ENCODE measurements at regions not wholly inside any gene's neighbourhood (a gene's known extent, or its start where the extent isn't known, plus 50 kb on each side); places are given as distances from the start of the nearest gene placed in this dataset.

DNA sequence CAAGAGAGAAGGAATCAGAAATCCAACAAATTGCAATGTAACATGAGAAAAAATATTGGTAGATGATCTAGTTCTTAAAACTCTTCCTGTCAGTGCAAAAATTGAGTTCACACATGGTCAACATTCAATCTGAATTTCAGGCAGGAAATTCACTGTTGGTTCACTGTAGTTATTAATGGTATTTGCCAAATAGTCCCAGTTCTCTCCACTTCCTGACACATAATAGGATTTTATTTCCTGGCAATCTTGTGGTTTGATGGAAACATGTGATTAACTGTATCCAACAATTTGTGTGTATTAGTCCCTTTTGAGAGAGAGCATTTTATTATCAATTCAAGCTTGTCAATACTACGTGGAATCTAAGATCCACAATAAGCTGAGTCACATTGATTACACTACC, 1103.1 kb downstream of the ROBO2 start:
- no peak for DNase-seq (ENCODE audit: low read depth, low spot score)

DNA sequence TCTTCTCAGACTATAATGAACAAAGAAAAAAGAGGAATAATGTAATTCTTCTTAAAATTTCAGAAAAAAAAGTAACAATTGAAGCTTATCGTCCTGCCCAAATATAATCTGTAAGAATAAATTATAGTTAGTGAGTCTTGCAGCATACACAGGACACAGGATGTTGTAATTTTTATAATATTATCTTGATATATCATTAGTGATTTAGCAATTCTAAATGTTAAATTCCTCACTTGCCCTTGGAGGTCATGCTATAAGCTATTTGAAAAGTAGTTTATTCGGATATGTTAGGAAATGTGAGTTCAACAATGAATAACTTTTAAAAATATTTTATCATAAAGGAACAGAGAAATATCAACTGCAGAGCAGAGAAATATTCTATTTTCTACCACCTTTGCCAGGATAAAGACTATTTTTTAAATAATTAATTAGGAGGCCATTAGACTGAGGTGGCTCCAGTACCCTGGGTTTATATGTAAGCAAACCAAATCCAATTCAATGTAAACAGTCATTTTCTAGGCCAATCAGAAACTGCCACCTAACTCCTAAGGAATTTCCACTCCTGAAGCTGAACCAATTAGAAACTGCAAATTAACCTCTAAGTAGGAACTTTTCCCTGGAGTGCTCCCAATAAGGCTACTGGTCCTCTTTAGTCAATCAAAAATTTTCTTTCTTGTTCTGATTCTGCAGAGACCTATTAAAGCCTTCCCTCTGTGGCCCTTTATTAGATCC, 1109.3 kb downstream of the ROBO2 start:
- no peak for DNase-seq (ENCODE audit: low read depth, low spot score)

DNA sequence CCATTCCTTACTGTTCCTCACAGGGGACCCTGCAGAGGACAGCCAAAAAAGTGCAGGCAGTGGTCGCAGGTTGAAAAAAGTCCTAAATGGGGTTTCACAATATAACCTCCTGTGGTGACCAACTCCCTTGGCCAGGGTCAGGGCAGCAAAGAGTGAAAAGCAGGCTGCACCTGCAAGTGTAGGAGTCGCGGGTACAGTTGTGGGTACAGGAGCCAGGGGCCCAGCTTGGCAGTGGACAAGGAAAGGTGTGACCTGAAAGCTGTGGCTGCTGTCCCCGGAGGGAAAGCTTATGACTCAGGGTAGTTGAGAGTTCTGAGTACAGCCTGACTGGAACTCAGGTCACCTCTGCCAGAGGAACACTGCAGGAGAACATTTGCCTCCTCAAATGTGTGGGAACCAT, 1114.1 kb downstream of the ROBO2 start:
- no peak for DNase-seq (ENCODE audit: low read depth, low spot score)

DNA sequence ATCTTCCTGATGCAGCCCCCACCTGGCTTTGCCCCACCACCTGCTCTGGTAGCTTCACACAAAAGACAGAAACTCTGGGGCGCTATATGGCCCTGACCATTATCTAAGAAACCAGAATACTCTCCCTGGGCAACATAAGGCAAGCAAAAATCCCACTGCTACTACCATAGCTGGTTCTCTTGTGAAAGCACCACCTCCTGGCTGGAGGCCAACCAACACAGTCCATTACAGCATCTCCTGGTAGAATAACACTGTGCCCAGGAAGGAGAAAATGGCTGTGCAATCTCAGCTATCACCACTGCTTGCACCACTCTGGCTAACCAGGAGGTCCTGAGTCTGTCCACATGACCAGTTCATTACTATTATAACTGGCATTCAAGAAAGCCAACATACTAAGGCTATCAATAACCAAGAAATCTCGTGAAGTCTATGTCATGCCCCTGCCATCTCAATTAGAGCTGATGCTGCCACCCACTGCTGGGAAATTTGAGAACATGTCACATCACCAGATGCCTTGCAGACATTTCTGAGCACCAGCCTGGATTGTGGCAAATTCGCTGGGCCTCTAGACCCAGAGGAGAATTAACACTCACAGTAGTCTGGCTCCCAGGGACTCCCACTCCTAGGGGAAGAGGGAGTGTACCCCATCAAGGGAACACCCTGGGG, 1114.8 kb downstream of the ROBO2 start:
- DNase-seq (ENCODE audit: low read depth, low spot score): no peak

DNA sequence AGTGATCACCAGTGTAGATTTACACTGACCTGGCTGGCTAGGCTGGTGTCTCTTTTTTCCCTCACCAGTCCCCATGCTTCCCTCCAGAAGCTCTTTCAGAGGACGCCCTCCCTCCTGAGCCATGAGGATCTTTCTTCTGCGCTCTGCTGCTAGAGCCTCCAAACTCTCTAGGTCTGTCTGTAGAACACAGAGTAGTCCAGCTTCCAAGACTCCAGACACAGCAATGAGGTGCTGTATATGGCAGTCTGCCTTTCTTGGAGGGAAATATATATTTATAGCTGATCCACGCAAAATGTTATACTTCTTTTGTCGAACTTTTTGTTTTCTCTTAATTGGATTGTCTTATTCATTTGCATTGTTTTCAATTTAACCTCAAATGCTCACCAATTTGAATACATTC, 1121.8 kb downstream of the ROBO2 start:
- DNase-seq (ENCODE audit: low read depth, low spot score): no peak

DNA sequence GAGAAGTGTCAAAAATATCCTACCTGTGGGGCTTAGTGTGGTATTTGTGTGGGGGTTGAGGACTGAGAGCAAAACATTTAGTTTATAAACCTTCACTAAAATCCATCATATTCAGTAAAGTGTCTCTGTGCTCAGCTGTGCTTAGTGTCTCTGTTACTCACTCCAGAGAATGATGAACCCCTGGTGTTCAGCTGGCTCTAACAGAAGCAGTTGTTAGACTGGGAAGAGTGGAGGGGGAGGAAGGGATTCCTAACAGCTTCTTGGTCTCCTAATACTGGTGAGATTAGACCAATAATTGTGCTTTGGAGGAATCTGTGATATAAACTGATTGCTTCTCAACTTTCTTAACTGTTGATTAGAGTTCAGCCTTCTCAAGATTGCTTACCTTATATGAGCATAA, 1123.5 kb downstream of the ROBO2 start:
- no peak for DNase-seq (ENCODE audit: low read depth, low spot score)

DNA sequence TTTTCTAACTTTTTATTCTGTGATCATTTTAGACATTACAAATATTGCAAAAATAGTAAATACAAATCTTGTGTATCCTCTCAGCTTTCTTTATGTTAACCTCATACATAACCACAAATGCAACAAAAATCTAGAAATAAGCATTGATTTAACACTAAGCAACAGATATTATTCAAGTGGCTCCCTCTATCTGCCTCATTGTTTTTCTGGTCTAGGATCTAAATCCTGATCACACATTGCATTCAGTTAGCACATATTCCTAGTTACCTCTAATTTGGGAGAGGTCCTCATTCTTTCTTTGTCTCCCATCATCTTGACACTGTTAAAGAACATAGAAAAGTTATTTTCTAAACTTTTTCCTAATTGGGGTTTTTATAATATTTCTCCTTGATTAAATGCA, 1126.0 kb downstream of the ROBO2 start:
- DNase-seq (ENCODE audit: low read depth, low spot score): no peak

DNA sequence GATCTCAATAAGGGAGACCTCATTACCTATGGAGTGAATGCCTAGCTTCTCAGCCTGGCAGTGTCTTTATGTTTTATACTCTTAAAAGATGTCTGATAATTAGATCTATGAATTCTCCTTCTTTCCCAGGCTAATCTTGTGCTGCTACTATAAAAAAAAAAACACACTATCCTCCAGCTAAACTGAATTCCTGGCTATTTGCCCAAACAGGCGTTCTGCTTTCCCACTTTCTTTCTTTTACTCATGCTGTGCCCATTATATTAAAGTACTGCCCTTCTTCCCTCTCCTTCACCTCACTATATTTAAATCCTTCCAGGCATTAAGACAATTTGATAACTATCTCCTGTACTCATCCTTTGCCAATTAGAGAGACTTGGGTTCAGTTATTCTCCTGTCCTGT, 1134.9 kb downstream of the ROBO2 start:
- DNase-seq (ENCODE audit: low read depth, low spot score): no peak

DNA sequence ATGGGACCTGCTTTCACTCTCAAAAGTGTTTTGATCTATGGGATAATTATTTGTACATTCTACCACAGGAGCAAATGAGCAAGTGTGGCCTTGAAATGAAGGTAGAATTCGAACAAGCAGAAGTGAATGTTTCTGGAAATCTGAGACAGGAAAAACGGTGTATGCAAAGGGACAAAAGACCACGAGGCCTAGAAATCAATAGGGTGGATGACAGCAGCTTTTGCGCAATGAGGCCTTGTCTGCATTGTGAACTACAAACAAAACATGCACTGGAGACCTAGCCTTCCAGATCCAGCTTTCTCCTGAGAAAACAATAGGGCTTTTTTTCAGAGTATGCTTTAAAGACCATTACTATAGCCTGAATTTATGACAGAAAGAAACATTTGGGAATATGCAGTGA, 1137.0 kb downstream of the ROBO2 start:
- DNase-seq (ENCODE audit: low read depth, low spot score): no peak

DNA sequence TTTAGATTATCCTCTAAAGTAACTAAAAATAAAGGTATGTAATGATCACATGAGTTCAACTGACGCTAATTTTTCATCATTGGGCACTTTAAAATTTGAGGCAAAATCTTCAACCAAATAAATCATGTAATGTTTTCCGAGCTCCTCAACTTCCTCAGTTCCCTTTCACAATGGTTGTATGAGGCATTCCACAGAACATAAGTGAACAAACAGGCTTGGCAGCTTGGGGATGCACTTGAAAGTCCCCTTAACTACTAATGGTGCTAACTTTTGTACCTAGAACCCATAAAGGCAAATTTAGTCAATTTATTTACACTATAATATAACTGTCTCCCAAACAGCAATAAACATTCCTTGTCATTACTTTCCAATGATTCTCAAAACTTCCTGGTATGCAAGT, 1137.9 kb downstream of the ROBO2 start:
- DNase-seq (ENCODE audit: low read depth, low spot score): no peak

DNA sequence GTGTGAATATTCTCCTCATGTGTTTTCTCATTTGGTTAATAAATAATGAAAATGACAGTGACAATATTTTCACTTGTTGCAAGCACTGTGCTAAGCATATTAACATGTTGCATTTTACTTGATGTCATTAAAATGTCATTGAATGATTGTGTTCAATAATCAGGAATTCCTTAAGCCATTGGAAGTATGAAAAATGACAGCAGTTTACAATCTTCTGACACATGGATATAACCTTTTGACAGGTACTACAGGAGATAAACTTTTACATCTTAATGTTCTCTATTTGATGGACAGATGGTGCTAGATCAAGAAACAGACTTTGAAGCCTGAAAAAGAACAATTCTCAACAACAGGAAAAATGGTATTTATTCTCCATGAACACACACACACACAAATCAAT, 1138.3 kb downstream of the ROBO2 start:
- DNase-seq (ENCODE audit: low read depth, low spot score): no peak

DNA sequence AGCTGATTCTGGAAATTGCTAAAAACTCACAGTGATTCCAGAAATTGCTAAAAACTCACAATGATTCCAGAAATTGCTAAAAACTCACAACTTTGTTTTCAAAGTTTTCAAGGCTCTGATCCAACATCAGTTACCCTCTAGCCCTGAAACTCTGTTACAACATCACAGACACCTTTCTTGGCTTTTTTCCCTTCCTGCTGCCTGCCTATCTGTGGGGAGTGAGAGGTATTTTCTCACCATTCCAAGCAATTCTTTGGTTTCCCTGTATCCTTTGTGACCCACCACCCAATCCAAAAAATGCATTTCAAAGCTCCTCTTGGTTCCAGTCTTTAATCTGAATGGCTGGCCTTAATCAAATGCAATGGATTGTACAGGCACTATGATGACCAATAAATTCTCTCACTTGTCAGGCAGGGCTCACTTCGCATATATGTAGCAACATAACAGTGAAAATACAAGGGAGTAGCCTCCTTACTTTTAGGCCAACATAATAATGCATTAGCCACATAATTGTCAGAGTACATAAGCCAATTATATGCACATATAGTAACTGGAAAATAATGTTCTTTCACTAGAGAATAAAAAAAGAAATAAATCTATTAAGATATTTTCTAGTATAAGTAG, 1139.0 kb downstream of the ROBO2 start:
- DNase-seq (ENCODE audit: low read depth, low spot score): no peak

DNA sequence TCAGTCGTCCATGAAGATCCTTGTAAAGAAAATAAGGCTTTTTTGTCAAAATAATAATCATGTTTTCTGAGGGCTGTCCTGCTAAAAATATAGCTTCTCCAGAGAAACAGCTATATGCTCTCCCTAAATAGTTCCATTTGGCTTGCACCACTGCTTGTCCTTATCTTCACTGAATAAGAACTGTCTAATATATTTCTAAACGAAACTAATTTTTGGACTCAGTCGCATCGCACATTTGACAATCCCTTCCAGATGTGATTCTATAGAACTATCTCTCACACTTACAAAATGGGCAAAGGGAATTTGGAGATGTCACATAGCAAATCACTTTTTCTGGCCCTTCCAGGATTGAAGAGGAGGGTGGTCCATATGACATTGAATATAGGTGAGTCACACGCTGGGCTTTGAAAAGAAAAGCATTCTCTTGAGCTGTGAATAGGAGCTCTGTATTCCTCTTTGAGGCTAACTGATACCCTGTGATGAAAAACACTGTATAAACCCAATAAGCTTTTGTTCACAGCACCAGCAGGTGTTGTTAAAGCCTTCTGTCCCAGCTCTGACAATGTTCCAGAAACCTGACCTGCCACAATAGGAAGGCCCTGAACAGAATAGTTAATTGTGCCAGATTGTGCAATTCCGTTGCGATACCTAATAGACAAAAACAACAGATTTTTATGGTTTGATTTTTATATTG, 1144.2 kb downstream of the ROBO2 start:
- no peak for DNase-seq (ENCODE audit: low read depth, low spot score)

DNA sequence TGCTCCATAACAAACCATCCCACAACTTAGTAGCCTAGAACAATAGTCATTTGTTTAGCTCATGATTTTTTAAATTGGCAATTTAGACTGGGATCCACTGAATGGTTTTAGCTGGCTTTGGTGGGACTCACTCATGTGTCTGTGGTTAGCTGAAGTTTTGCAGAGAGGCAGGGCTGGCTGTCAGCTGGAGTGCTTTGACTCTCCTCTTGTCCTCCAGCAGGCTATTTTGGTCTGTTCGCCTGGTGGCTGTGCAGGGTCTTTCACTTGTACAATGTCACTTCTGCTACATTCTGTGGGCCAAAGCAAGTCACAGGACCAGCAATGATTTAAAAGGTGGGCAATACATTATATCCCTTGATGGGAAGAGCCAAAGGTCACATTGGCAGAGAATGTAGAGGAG, 1146.5 kb downstream of the ROBO2 start:
- no peak for DNase-seq (ENCODE audit: low read depth, low spot score)

DNA sequence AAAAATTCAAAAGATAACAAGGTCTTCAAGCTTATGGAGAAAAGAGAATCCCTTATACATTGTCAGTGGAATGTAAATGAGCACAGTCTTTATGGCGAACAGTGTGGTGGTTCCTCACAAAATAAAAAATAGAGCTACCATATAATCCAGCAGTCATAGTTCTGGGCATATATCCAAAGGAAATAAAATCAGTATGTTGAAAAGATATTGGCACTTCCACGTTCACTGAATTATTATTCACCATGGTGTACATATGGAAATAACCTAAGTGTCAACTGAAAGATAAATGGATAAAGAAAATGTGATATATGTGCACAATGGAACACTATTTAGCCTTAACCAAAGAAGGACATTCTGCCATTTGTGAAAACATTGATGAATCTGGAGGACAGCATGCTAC, 1161.2 kb downstream of the ROBO2 start:
- DNase-seq (ENCODE audit: low read depth, low spot score): no peak

DNA sequence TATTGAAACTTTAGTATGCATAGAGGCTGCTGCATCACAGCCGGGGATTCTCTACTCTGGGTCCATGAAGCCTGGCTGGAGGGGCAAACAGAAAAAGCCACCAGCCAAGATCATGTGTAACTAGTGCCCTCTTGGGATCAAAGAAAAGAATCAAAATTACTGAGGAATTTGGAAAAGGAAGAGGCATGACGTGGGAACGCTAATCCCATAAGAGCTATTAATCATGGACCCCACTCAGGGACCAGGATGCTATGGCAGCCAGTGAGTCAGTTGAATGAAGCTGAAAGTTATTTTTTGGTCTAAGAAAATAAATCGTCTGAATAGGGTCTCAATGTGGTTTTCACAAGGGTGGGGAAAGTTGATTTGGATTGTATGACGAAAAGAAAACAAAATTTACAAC, 1165.1 kb downstream of the ROBO2 start:
- peak; percentile 63 for DNase-seq (ENCODE audit: low read depth, low spot score)

DNA sequence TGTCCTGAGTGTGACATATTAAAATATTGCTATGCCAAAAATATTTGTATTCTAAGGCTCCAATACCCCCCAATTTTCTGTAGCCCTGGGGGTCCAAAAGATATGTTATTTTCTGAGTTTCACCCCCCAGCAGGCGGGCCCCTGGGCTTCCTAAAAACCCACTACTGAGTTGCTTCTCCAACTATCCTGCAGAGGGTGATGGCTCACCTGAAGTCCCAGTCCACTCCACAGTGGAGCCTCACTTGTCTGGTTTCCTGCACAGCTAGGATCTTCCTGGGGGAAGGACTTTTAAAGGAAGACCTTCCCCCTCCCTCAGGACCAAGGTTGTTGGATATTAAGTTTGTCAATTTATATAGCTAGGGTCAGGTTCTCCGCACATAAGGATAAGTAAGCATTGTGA, 1181.4 kb downstream of the ROBO2 start:
- DNase-seq (ENCODE audit: low read depth, low spot score): no peak

DNA sequence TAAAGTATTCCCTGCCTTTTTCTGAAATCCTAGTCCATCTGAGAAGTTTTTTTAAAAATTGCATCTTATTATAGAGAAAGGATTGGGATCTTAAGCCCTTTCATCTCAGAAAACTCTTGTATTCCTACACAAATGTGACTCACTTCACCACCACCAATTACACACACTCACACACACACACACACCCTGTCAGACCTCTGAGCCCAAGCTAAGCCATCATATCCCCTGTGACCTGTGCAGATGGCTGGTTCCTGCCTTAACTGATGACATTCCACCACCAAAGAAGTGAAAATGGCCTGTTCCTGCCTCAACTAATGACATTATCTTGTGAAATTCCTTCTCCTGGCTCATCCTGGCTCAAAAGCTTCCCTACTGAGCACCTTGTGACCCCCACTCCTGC, 1181.9 kb downstream of the ROBO2 start:
- DNase-seq (ENCODE audit: low read depth, low spot score): no peak

DNA sequence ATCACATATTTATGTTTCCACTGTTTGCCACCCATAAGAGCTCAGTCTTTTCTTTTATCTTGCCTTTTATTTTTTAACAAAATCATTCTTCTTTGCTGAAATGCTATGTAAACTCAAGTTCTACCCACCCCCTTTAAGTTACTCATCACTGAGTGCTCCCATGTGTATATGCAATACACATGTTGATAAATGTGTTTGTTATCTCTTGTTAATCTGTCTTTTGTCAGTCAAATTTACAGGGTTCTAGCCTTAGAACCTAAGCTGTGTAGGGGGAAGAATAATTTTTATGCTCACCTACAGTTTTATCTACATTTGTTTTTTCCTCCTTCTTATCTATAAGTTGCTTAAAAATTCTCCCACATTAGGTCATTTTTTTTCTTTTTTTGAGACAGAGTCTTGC, 1195.9 kb downstream of the ROBO2 start:
- DNase-seq (ENCODE audit: low read depth, low spot score): no peak

DNA sequence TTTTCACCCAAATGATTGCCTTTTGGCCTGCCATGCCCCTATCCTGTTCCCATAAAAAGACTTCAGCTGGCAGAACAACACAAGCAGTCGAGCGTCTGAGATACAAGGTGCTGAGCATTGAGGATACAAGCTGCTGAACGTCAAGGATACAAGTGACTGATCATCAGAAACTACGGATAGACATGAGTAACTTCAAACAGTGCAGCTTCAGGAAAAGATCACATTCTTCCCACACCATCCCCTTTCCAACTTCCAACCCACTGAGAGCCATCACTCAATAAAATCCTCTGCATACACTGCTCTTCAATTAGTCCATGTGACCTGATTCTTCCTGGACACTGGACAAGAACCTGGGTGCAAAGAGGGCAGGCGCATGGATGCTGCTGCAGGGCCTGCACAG, 1198.9 kb downstream of the ROBO2 start:
- no peak for DNase-seq (ENCODE audit: low read depth, low spot score)

DNA sequence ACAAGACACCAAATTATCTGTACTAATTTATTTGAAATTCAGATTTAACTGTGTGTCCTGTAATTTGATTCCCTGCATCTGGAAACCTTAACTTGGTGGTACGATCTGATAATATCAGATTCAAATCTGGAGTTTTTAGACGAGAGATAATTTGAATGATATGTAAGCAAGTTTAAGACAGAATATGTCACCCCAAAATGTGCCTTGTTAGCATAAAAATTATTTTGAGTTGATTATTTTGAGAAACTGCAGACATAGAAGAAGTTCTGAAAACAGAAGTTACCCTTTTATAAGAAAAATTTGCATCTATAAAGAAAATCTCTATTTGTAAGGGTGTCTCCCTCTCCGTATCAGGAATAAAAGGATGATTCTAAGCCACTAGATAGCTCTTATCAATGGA, 1202.8 kb downstream of the ROBO2 start:
- DNase-seq (ENCODE audit: low read depth, low spot score): no peak

DNA sequence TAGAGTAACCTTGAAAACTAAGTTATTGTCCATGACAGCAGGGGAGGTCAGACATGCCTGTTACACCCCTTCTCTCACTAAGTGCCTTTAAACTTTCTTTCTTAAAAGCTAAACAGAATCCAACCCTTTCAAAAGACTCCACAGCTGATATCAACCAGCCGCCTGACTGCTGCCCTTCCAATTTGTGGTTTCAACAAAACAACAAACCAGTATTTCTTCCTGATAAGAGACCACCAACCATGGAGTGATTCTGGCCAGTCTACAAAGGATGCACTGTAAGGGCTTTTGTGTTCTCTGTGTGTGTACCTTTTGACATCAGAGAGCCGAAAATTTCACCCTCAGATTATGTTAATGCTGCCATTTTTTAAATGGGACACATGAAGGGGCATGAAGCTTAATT, 1204.2 kb downstream of the ROBO2 start:
- DNase-seq (ENCODE audit: low read depth, low spot score): no peak

DNA sequence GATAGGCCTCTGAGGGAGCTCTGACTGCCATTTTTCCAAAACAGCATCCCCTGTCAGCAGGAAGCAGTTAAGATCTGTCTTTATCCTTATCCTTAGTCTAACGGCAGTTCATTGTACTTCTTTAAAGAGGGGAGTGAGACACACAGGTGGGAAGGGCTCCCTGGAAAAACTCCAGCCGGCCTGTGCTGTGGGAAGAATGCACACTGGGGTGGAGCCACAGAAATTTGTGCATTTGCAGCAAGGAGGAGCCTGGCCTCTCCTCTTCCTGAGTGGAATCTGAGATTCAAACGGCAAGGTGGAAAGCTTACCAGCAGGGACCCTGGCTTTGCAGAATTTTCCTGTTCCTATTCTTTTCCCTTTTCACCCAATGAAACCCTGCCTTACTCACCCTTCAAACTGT, 1209.4 kb downstream of the ROBO2 start:
- DNase-seq (ENCODE audit: low read depth, low spot score): no peak

Measured in brain pericyte (primary cell).